Endodermal cell (in vitro differentiated cells): ENCODE measurements at regions not wholly inside any gene's neighbourhood (a gene's known extent, or its start where the extent isn't known, plus 50 kb on each side); places are given as distances from the start of the nearest gene placed in this dataset.

Experiments used
- DNase-seq: peaks from one replicate; pipeline ENCODE4 v3.0.0-alpha.2; 2017
- H3K27ac ChIP-seq: 2 replicates; pipeline ENCODE4 v1.5.1; 2013; ENCODE audit warnings: mild to moderate bottlenecking, low read depth, low read length, moderate library complexity
- H3K27me3 ChIP-seq: 2 replicates; pipeline ENCODE4 v1.6.1; 2013; ENCODE audit warnings: mild to moderate bottlenecking, low read length, moderate library complexity; ENCODE audit not compliant: insufficient read depth, control insufficient read depth, poor library complexity, severe bottlenecking
- H3K36me3 ChIP-seq: 2 replicates; pipeline ENCODE4 v1.7.0; 2013; ENCODE audit warnings: mild to moderate bottlenecking, low read length, moderate library complexity; ENCODE audit not compliant: control insufficient read depth, insufficient read depth
- H3K4me1 ChIP-seq: one replicate; pipeline ENCODE4 v1.7.0; 2013; ENCODE audit warnings: low read length; ENCODE audit not compliant: control insufficient read depth, insufficient read depth
- H3K4me3 ChIP-seq: 2 replicates; pipeline ENCODE4 v1.5.1; 2013; ENCODE audit warnings: mild to moderate bottlenecking, low read length, moderate library complexity
- H3K9ac ChIP-seq: 2 replicates; pipeline ENCODE4 v1.6.1; 2013; ENCODE audit warnings: mild to moderate bottlenecking, low read length, moderate library complexity; ENCODE audit not compliant: poor library complexity, severe bottlenecking; ENCODE audit errors: extremely low read depth
- H3K9me3 ChIP-seq: 2 replicates; pipeline ENCODE4 v1.6.1; 2013; ENCODE audit warnings: mild to moderate bottlenecking, low read length, moderate library complexity; ENCODE audit not compliant: control insufficient read depth
- H3K27ac Mint-ChIP-seq: 2 replicates; pipeline ENCODE4 v1.8.0; 2020; ENCODE audit warnings: mixed read lengths
- H3K27me3 Mint-ChIP-seq: 2 replicates; pipeline ENCODE4 v1.8.0; 2021; ENCODE audit warnings: mild to moderate bottlenecking, mixed read lengths; ENCODE audit not compliant: insufficient read depth
- H3K36me3 Mint-ChIP-seq: 2 replicates; pipeline ENCODE4 v1.8.0; 2020; ENCODE audit warnings: low read depth, mixed read lengths
- H3K4me1 Mint-ChIP-seq: 2 replicates; pipeline ENCODE4 v1.8.0; 2020; ENCODE audit warnings: mixed read lengths
- H3K4me3 Mint-ChIP-seq: 2 replicates; pipeline ENCODE4 v1.8.0; 2020; ENCODE audit warnings: mild to moderate bottlenecking, moderate library complexity, mixed read lengths
- H3K9me3 Mint-ChIP-seq: 2 replicates; pipeline ENCODE4 v1.8.0; 2020; ENCODE audit warnings: mild to moderate bottlenecking, mixed read lengths
- CTCF ChIP-seq: fragments of 200-600 bp; sonication (generic); conservative IDR thresholded peaks from 2 replicates; pipeline ENCODE4 v1.5.0; 2021; ENCODE audit warnings: antibody characterized with exemption, mild to moderate bottlenecking
- WGBS, 2 experiments: methylation state at CpG; one replicate each; pipeline versions ENCODE4 v1.1.5 to v1.1.7; 2013; ENCODE audit warnings: missing lambda C conversion rate in 2 of 2, mixed read lengths in 1 of 2; ENCODE audit not compliant: insufficient coverage in 1 of 2, insufficient read length in 1 of 2; 5-methylcytosine and 5-hydroxymethylcytosine counted together

GRCh38 chr4:3858046-3858730, 92.0 kb downstream of the ADRA2C start:
- no peak for TF ChIP-seq CTCF
- H3K9me3 ChIP-seq, result no peaks in the 10 kb centered on the region
- Mint-ChIP-seq H3K36me3 (no peaks in the 10 kb centered on the region), H3K9me3 (no peaks in the 10 kb centered on the region), H3K4me1 (peaks cover 5% of the 10 kb centered on the region), H3K4me3 (no peak overlapping the region), H3K27me3 (peaks cover 14% of the 10 kb centered on the region), H3K27ac (no peak overlapping the region)
- DNase-seq, result peak; percentile 72
- H3K27me3 ChIP-seq, result no peaks in the 10 kb centered on the region
- no peak overlapping the region for H3K9ac ChIP-seq
- H3K36me3 ChIP-seq, result no peaks in the 10 kb centered on the region
- H3K27ac ChIP-seq, result no peak overlapping the region
- 85 to 89% methylated on average over 3 to 6 of the region's 6 CpGs for WGBS, 2 experiments
- H3K4me3 ChIP-seq, result no peak overlapping the region
- H3K4me1 ChIP-seq, result no peaks in the 10 kb centered on the region

GRCh38 chr4:3858765-3859388, 92.7 kb downstream of the ADRA2C start:
- Histone ChIP-seq H3K9me3 (no peaks in the 10 kb centered on the region), H3K4me3 (no peak overlapping the region), H3K27me3 (no peaks in the 10 kb centered on the region), H3K27ac (no peak overlapping the region), H3K9ac (no peak overlapping the region), H3K4me1 (no peaks in the 10 kb centered on the region), H3K36me3 (no peaks in the 10 kb centered on the region)
- H3K4me1 Mint-ChIP-seq, result peaks cover 6% of the 10 kb centered on the region
- 88 to 93% methylated on average over 9 of the region's 9 CpGs for WGBS, 2 experiments
- no peak overlapping the region for H3K4me3 Mint-ChIP-seq
- no peaks in the 10 kb centered on the region for H3K36me3 Mint-ChIP-seq
- no peak for DNase-seq
- no peak for TF ChIP-seq CTCF
- no peak overlapping the region for H3K27ac Mint-ChIP-seq
- peaks cover 12% of the 10 kb centered on the region for H3K27me3 Mint-ChIP-seq
- no peaks in the 10 kb centered on the region for H3K9me3 Mint-ChIP-seq

- no peak for DNase-seq
- H3K27ac ChIP-seq, result no peak overlapping the region
- no peaks in the 10 kb centered on the region for H3K9me3 ChIP-seq
- peaks cover 11% of the 10 kb centered on the region for H3K27me3 Mint-ChIP-seq
- no peak overlapping the region for H3K27ac Mint-ChIP-seq
- no peak for TF ChIP-seq CTCF
- peaks cover 5% of the 10 kb centered on the region for H3K4me1 Mint-ChIP-seq
- no peak overlapping the region for H3K9ac ChIP-seq
- no peak overlapping the region for H3K4me3 Mint-ChIP-seq
- no peaks in the 10 kb centered on the region for H3K9me3 Mint-ChIP-seq
- no peaks in the 10 kb centered on the region for H3K36me3 ChIP-seq
- H3K27me3 ChIP-seq, result no peaks in the 10 kb centered on the region
- WGBS, 2 experiments, result 93 to 98% methylated on average over 7 to 8 of the region's 8 CpGs
- H3K4me1 ChIP-seq, result no peaks in the 10 kb centered on the region
- H3K36me3 Mint-ChIP-seq, result no peaks in the 10 kb centered on the region
- H3K4me3 ChIP-seq, result no peak overlapping the region
Measured at GRCh38 chr4:3859571-3859970, 93.4 kb downstream of the ADRA2C start.
